A673 (cell line): ENCODE measurements at regions not wholly inside any gene's neighbourhood (a gene's known extent, or its start where the extent isn't known, plus 50 kb on each side); places are given as distances from the start of the nearest gene placed in this dataset.

Experiments
- BruUV-seq: library from RNA; stranded (reverse); fragments of 400-500 nt; replicated peaks from 2 replicates; lab custom pipeline; 2021; lab: Mats Ljungman, UMichigan
- CTCF ChIA-PET: fragments of 300-600 bp; sonication (Branson Sonifier 250); formaldehyde crosslinking; loops from one replicate; lab custom pipeline; 2022; ENCODE audit warnings: antibody characterized with exemption; lab: Charles Lee
- POLR2A ChIA-PET: fragments of 300-600 bp; sonication (Branson Sonifier 250); formaldehyde crosslinking; loops from one replicate; lab custom pipeline; 2022; ENCODE audit warnings: antibody characterized with exemption; ENCODE audit not compliant: low non-redundant PET; lab: Charles Lee
- DNase-seq: peaks from one replicate; pipeline ENCODE4 v3.0.0-alpha.2; 2015; ENCODE audit warnings: low spot score
- H3K27ac ChIP-seq: fragments of 200-600 bp; sonication (generic); 2 replicates; pipeline ENCODE4 v1.5.1; 2016; ENCODE audit warnings: mixed run types, low read depth, mild to moderate bottlenecking, mixed read lengths, antibody characterized with exemption, low read length; ENCODE audit not compliant: poor library complexity, severe bottlenecking
- H3K27me3 ChIP-seq: fragments of 200-600 bp; sonication (generic); replicated peaks from 2 replicates; pipeline ENCODE4 v1.6.1; 2017; ENCODE audit warnings: mixed run types, low read depth, mild to moderate bottlenecking, mixed read lengths, antibody characterized with exemption, low read length; ENCODE audit not compliant: insufficient read depth, poor library complexity
- H3K36me3 ChIP-seq: fragments of 200-600 bp; sonication (generic); 2 replicates; pipeline ENCODE4 v1.6.1; 2016; ENCODE audit warnings: mixed run types, mild to moderate bottlenecking, mixed read lengths, antibody characterized with exemption, low read length; ENCODE audit not compliant: insufficient read depth, poor library complexity, severe bottlenecking
- H3K4me1 ChIP-seq: fragments of 200-600 bp; sonication (generic); 2 replicates; pipeline ENCODE4 v1.6.1; 2017; ENCODE audit warnings: mixed run types, mild to moderate bottlenecking, mixed read lengths, antibody characterized with exemption, low read length; ENCODE audit not compliant: insufficient read depth, poor library complexity, severe bottlenecking
- H3K4me3 ChIP-seq: fragments of 200-600 bp; sonication (generic); 2 replicates; pipeline ENCODE4 v1.5.1; 2016; ENCODE audit warnings: low read depth, mixed run types, mild to moderate bottlenecking, mixed read lengths, low read length; ENCODE audit not compliant: poor library complexity, severe bottlenecking
- H3K9me3 ChIP-seq: fragments of 200-600 bp; sonication (generic); 2 replicates; pipeline ENCODE4 v1.6.1; 2016; ENCODE audit warnings: mixed run types, low read depth, mild to moderate bottlenecking, mixed read lengths, antibody characterized with exemption, low read length; ENCODE audit not compliant: poor library complexity, severe bottlenecking
- CTCF ChIP-seq: fragments of 300-800, 200-600 bp; sonication (generic); conservative IDR thresholded peaks from 2 replicates; pipeline ENCODE4 v1.5.1; 2017; ENCODE audit warnings: low read depth, mild to moderate bottlenecking, antibody characterized with exemption, low read length, moderate library complexity, mixed read lengths
- EZH2 ChIP-seq: fragments of 200-600 bp; sonication (generic); IDR thresholded peaks from 2 replicates; pipeline ENCODE4 v1.6.1; 2017; ENCODE audit warnings: borderline replicate concordance, low read depth, mild to moderate bottlenecking, mixed read lengths, antibody characterized with exemption, low read length; ENCODE audit not compliant: poor library complexity, severe bottlenecking
- intact Hi-C: fragments of 100-400 bp; cut with micrococcal nuclease; formaldehyde crosslinking; loops from one replicate; pipeline ENCODE4 v1.10.0; 2022; ENCODE audit not compliant: unreplicated experiment

- Histone ChIP-seq H3K27ac (no peak overlapping the region), H3K36me3 (no peaks in the 10 kb centered on the region), H3K27me3 (no peaks in the 10 kb centered on the region), H3K9me3 (no peaks in the 10 kb centered on the region), H3K4me1 (peaks cover 6% of the 10 kb centered on the region), H3K4me3 (no peak overlapping the region)
- no peak for DNase-seq
- no TSS peak for BruUV-seq
- TF ChIP-seq EZH2: no peak
- no peak for TF ChIP-seq CTCF
- ChIA-PET CTCF (no interaction called here), POLR2A (no interaction called here)
- intact Hi-C loops: no loop called here
These were observed 212.0 kb upstream of the JARID2 start for GRCh38 chr6:15033850-15034203.

- CTCF ChIA-PET: no interaction called here
- POLR2A ChIA-PET: no interaction called here
- H3K36me3 ChIP-seq: no peaks in the 10 kb centered on the region
- H3K27ac ChIP-seq: no peak overlapping the region
- no TSS peak for BruUV-seq
- TF ChIP-seq CTCF: no peak
- intact Hi-C loops: no loop called here
- DNase-seq: peak; percentile 44
- peaks cover 6% of the 10 kb centered on the region for H3K4me1 ChIP-seq
- no peak overlapping the region for H3K4me3 ChIP-seq
- H3K27me3 ChIP-seq: no peaks in the 10 kb centered on the region
- H3K9me3 ChIP-seq: no peaks in the 10 kb centered on the region
These were observed 209.1 kb upstream of the JARID2 start for GRCh38 chr6:15036690-15037245.

GRCh38 chr6:15037253-15037652 lies 208.6 kb upstream of the JARID2 start:
- POLR2A ChIA-PET: no interaction called here
- CTCF ChIA-PET: no interaction called here
- intact Hi-C loops: no loop called here

More at GRCh38 chr6:15037253-15037652, 208.6 kb upstream of the JARID2 start:
- H3K9me3 ChIP-seq: no peaks in the 10 kb centered on the region
- H3K4me3 ChIP-seq: no peak overlapping the region
- H3K36me3 ChIP-seq: no peaks in the 10 kb centered on the region
- no peaks in the 10 kb centered on the region for H3K27me3 ChIP-seq
- no peak for TF ChIP-seq CTCF
- TF ChIP-seq EZH2: no peak
- BruUV-seq: no TSS peak
- H3K27ac ChIP-seq: no peak overlapping the region
- H3K4me1 ChIP-seq: peaks cover 6% of the 10 kb centered on the region
- no peak for DNase-seq
